Transverse colon (tissue), 4 donors: ENCODE measurements at regions not wholly inside any gene's neighbourhood (a gene's known extent, or its start where the extent isn't known, plus 50 kb on each side); places are given as distances from the start of the nearest gene placed in this dataset.

ENCODE experiments used
- EP300 ChIP-seq: sonication (generic); formaldehyde crosslinking; IDR thresholded peaks from one replicate; pipeline ENCODE4 v1.6.1; 2017; ENCODE audit warnings: antibody characterized with exemption, low read depth
- POLR2A ChIP-seq: fragments of 450-650 bp; IDR thresholded peaks from one replicate; pipeline ENCODE4 v1.6.1; 2016; ENCODE audit warnings: antibody characterized with exemption, mild to moderate bottlenecking, moderate library complexity
- POLR2AphosphoS5 ChIP-seq, 3 donors: sonication (generic); formaldehyde crosslinking; IDR thresholded peaks; one replicate each; pipeline ENCODE4 v1.6.1; 2016; ENCODE audit warnings: antibody characterized with exemption in 3 of 3
- TF ChIP-seq, protein P1 (sequence below), 5 experiments: fragments of 200-600 bp in 3 of 5; fragments of 450-650 bp in 2 of 5; sonication (generic) in 3 of 5; IDR thresholded peaks; 1 replicate in 2 of 5; 2 replicates in 3 of 5; pipeline ENCODE4 v1.5.1; 2016 to 2017; ENCODE audit warnings: antibody characterized with exemption in 5 of 5, inconsistent platforms in 3 of 5, mild to moderate bottlenecking in 2 of 5, moderate library complexity in 1 of 5

DNA sequence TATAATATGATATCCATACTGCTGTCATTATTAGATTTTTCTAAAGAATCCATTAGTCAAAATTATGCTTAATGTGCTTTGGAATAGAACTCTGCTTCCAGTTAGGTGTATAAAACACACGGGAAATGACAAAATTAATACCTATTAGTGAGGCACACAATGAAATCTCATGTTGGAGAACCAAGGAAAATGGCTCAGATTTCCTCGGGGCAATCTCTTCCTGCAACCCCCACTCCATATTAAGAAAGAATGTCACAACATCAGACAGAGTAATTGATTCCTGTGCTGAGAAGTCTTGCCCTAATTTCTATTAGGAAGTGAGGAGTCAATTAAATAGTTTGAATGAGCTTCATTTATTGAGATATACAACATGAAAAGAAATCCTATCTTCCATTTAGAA is 299.8 kb upstream of the KITLG start:
- TF ChIP-seq, protein P1, sequence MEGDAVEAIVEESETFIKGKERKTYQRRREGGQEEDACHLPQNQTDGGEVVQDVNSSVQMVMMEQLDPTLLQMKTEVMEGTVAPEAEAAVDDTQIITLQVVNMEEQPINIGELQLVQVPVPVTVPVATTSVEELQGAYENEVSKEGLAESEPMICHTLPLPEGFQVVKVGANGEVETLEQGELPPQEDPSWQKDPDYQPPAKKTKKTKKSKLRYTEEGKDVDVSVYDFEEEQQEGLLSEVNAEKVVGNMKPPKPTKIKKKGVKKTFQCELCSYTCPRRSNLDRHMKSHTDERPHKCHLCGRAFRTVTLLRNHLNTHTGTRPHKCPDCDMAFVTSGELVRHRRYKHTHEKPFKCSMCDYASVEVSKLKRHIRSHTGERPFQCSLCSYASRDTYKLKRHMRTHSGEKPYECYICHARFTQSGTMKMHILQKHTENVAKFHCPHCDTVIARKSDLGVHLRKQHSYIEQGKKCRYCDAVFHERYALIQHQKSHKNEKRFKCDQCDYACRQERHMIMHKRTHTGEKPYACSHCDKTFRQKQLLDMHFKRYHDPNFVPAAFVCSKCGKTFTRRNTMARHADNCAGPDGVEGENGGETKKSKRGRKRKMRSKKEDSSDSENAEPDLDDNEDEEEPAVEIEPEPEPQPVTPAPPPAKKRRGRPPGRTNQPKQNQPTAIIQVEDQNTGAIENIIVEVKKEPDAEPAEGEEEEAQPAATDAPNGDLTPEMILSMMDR (IDR thresholded peaks at IDR 0.05) = no peak
- TF ChIP-seq EP300 (no peak), POLR2A (no peak), POLR2AphosphoS5 (IDR thresholded peaks at IDR 0.05) (no peak)
